ENCODE measurements at regions not wholly inside any gene's neighbourhood (a gene's known extent, or its start where the extent isn't known, plus 50 kb on each side); places are given as distances from the start of the nearest gene placed in this dataset.

DNA sequence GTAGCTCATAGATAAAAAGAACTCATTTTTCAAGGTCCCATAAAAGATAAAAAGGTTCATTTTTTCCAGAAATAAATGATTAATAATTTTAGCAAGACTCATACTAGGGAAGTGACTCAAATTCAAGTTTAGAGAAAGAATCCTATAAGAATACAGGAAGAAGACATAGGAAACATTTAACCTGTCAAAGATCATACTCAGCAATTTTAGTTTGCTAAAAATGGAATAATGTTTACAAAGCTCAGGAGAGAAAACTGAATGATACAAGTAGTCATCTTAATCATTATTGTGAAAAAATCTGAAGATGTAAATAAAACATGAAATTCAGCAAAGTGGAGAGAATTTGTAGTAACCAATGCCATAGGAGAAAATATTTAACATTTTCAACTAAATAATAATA lies 926.6 kb downstream of the TBC1D32 start:
- Histone ChIP-seq H3K36me3 (ENCODE audit: control insufficient read depth, insufficient read depth, low read length) (no peaks in the 10 kb centered on the region), H3K9me3 (ENCODE audit: control insufficient read depth, insufficient read depth, low read depth, low read length) (no peaks in the 10 kb centered on the region), H3K4me1 (ENCODE audit: control insufficient read depth, insufficient read depth, low read length) (no peaks in the 10 kb centered on the region), H3K4me3 (ENCODE audit: low read depth in 2 of 2, low read length in 2 of 2) (no peak overlapping the region), H3K27ac (ENCODE audit: low read length) (no peak overlapping the region), H3K27me3 (ENCODE audit: control insufficient read depth, insufficient read depth, low read length) (no peaks in the 10 kb centered on the region)
- BruUV-seq (replicated peaks): no TSS peak
- ATAC-seq (no peak), DNase-seq (ENCODE audit: low read depth, low spot score) (no peak)
- ChIA-PET CTCF (no interaction called here), POLR2A (no interaction called here)
- intact Hi-C loops (cut with micrococcal nuclease; ENCODE audit: unreplicated experiment): no loop called here
- in situ Hi-C loops (cut with HindIII; ENCODE audit: low pct_unique_long_range_greater_than_20kb, low sequenced_read_pairs): no loop called here
- TF ChIP-seq SIN3A (IDR thresholded peaks at IDR 0.05; ENCODE audit: borderline replicate concordance, insufficient read depth, low read depth, low read length) (no peak), POLR2AphosphoS5 (IDR thresholded peaks at IDR 0.05; ENCODE audit: low read depth, low read length) (no peak), TCF7L2 (IDR thresholded peaks at IDR 0.05; ENCODE audit: low read depth, low read length) (no peak)
- TF ChIP-seq, protein P1, sequence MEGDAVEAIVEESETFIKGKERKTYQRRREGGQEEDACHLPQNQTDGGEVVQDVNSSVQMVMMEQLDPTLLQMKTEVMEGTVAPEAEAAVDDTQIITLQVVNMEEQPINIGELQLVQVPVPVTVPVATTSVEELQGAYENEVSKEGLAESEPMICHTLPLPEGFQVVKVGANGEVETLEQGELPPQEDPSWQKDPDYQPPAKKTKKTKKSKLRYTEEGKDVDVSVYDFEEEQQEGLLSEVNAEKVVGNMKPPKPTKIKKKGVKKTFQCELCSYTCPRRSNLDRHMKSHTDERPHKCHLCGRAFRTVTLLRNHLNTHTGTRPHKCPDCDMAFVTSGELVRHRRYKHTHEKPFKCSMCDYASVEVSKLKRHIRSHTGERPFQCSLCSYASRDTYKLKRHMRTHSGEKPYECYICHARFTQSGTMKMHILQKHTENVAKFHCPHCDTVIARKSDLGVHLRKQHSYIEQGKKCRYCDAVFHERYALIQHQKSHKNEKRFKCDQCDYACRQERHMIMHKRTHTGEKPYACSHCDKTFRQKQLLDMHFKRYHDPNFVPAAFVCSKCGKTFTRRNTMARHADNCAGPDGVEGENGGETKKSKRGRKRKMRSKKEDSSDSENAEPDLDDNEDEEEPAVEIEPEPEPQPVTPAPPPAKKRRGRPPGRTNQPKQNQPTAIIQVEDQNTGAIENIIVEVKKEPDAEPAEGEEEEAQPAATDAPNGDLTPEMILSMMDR (IDR thresholded peaks at IDR 0.05): no peak
- TF ChIP-seq, protein P2, sequence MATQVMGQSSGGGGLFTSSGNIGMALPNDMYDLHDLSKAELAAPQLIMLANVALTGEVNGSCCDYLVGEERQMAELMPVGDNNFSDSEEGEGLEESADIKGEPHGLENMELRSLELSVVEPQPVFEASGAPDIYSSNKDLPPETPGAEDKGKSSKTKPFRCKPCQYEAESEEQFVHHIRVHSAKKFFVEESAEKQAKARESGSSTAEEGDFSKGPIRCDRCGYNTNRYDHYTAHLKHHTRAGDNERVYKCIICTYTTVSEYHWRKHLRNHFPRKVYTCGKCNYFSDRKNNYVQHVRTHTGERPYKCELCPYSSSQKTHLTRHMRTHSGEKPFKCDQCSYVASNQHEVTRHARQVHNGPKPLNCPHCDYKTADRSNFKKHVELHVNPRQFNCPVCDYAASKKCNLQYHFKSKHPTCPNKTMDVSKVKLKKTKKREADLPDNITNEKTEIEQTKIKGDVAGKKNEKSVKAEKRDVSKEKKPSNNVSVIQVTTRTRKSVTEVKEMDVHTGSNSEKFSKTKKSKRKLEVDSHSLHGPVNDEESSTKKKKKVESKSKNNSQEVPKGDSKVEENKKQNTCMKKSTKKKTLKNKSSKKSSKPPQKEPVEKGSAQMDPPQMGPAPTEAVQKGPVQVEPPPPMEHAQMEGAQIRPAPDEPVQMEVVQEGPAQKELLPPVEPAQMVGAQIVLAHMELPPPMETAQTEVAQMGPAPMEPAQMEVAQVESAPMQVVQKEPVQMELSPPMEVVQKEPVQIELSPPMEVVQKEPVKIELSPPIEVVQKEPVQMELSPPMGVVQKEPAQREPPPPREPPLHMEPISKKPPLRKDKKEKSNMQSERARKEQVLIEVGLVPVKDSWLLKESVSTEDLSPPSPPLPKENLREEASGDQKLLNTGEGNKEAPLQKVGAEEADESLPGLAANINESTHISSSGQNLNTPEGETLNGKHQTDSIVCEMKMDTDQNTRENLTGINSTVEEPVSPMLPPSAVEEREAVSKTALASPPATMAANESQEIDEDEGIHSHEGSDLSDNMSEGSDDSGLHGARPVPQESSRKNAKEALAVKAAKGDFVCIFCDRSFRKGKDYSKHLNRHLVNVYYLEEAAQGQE (IDR thresholded peaks at IDR 0.05; ENCODE audit: insufficient read depth in 1 of 2, low read depth in 2 of 2, low read length in 1 of 2): no peak

DNA sequence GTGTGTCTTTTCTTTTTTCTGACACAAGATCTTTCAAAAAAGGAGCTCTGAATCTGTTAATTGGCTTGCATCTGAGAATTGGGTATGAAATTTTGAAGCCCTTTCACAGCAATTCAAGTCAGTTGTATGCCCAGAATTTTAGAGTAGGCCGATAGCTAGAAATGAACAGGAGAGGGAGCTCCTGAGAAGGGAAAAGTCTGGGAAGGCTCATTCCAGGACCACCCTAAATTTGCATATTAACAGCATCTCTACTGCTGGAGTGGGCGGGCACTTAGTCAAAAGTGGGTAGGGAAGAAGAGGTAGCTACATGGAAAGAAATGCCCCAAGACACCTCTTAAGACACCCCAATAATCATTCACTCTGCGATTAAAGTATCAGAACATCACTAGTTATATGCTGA lies 928.3 kb downstream of the TBC1D32 start:
- H3K9me3 ChIP-seq (ENCODE audit: control insufficient read depth, insufficient read depth, low read depth, low read length): no peaks in the 10 kb centered on the region
- H3K4me1 ChIP-seq (ENCODE audit: control insufficient read depth, insufficient read depth, low read length): no peaks in the 10 kb centered on the region
- ChIA-PET CTCF (no interaction called here), POLR2A (no interaction called here)
- ATAC-seq (no peak), DNase-seq (ENCODE audit: low read depth, low spot score) (no peak)
- H3K27ac ChIP-seq (ENCODE audit: low read length): no peak overlapping the region
- no peak for TF ChIP-seq SIN3A (IDR thresholded peaks at IDR 0.05; ENCODE audit: borderline replicate concordance, insufficient read depth, low read depth, low read length)
- TF ChIP-seq, protein P1 (IDR thresholded peaks at IDR 0.05): peak; percentile 33
- TF ChIP-seq, protein P2 (IDR thresholded peaks at IDR 0.05; ENCODE audit: insufficient read depth in 1 of 2, low read depth in 2 of 2, low read length in 1 of 2): no peak
- H3K36me3 ChIP-seq (ENCODE audit: control insufficient read depth, insufficient read depth, low read length): no peaks in the 10 kb centered on the region
- no TSS peak for BruUV-seq (replicated peaks)
- H3K4me3 ChIP-seq (ENCODE audit: low read depth in 2 of 2, low read length in 2 of 2): no peak overlapping the region
- intact Hi-C loops (cut with micrococcal nuclease; ENCODE audit: unreplicated experiment) (no loop called here), in situ Hi-C loops (cut with HindIII; ENCODE audit: low pct_unique_long_range_greater_than_20kb, low sequenced_read_pairs) (no loop called here)
- no peaks in the 10 kb centered on the region for H3K27me3 ChIP-seq (ENCODE audit: control insufficient read depth, insufficient read depth, low read length)
